Neural crest cell (in vitro differentiated cells): ENCODE measurements at regions not wholly inside any gene's neighbourhood (a gene's known extent, or its start where the extent isn't known, plus 50 kb on each side); places are given as distances from the start of the nearest gene placed in this dataset.
A peak's percentile ranks its signal among the peaks of the same experiment; 100 is the strongest.
"Not testable (repeated sequence)": the region's sequence is repeated elsewhere in the genome, so short reads cannot be mapped to it uniquely, and the experiment has no call there.

Experiments
- DNase-seq: peaks from one replicate; pipeline ENCODE4 v3.0.0; 2021; ENCODE audit warnings: low read depth, mixed read lengths, low spot score
- H3K27ac Mint-ChIP-seq: one replicate; pipeline ENCODE4 v1.8.0; 2021; ENCODE audit warnings: mild to moderate bottlenecking, mixed read lengths; ENCODE audit not compliant: unreplicated experiment
- H3K27me3 Mint-ChIP-seq: 2 replicates; pipeline ENCODE4 v1.8.0; 2021; ENCODE audit warnings: low read depth, mild to moderate bottlenecking, mixed read lengths
- H3K36me3 Mint-ChIP-seq: 2 replicates; pipeline ENCODE4 v1.8.0; 2021; ENCODE audit warnings: low read depth, mild to moderate bottlenecking, mixed read lengths
- H3K4me1 Mint-ChIP-seq: 2 replicates; pipeline ENCODE4 v1.8.0; 2021; ENCODE audit warnings: mixed read lengths
- H3K4me3 Mint-ChIP-seq: one replicate; pipeline ENCODE4 v1.8.0; 2021; ENCODE audit warnings: mild to moderate bottlenecking, mixed read lengths
- H3K9me3 Mint-ChIP-seq: 2 replicates; pipeline ENCODE4 v1.8.0; 2021; ENCODE audit warnings: mixed read lengths
- TF ChIP-seq, protein P1 (sequence below): fragments of 200-600 bp; sonication (generic); conservative IDR thresholded peaks from 2 replicates; pipeline ENCODE4 v1.5.0; 2021; ENCODE audit warnings: antibody characterized with exemption, mild to moderate bottlenecking

DNA sequence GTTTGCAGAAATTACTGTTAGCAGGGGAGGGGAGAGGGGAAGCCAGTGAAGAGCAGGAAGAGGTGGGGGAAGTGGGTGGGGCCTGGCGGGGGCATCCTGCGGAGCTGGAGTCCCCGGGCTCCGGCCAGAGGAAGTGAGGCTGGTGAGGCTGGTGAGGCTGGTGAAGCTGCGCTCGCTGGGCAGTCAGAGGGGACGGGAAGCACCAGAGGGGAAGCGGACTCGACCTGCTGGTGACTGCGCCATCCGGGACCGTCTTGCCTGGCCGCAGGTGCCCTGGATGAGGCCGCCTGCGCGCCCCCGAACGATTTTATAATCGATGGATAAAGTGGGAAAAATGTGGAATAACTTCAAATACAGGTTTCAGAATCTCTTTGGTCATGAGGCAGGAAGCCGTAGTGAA, 635.3 kb upstream of the MARCKS start:
- Mint-ChIP-seq H3K4me1 (no peaks in the 10 kb centered on the region), H3K27ac (no peak overlapping the region), H3K36me3 (peaks cover 12% of the 10 kb centered on the region), H3K9me3 (peaks cover 13% of the 10 kb centered on the region), H3K27me3 (no peaks in the 10 kb centered on the region), H3K4me3 (no peak overlapping the region)
- TF ChIP-seq, protein P1, sequence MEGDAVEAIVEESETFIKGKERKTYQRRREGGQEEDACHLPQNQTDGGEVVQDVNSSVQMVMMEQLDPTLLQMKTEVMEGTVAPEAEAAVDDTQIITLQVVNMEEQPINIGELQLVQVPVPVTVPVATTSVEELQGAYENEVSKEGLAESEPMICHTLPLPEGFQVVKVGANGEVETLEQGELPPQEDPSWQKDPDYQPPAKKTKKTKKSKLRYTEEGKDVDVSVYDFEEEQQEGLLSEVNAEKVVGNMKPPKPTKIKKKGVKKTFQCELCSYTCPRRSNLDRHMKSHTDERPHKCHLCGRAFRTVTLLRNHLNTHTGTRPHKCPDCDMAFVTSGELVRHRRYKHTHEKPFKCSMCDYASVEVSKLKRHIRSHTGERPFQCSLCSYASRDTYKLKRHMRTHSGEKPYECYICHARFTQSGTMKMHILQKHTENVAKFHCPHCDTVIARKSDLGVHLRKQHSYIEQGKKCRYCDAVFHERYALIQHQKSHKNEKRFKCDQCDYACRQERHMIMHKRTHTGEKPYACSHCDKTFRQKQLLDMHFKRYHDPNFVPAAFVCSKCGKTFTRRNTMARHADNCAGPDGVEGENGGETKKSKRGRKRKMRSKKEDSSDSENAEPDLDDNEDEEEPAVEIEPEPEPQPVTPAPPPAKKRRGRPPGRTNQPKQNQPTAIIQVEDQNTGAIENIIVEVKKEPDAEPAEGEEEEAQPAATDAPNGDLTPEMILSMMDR: no peak
- no peak for DNase-seq

DNA sequence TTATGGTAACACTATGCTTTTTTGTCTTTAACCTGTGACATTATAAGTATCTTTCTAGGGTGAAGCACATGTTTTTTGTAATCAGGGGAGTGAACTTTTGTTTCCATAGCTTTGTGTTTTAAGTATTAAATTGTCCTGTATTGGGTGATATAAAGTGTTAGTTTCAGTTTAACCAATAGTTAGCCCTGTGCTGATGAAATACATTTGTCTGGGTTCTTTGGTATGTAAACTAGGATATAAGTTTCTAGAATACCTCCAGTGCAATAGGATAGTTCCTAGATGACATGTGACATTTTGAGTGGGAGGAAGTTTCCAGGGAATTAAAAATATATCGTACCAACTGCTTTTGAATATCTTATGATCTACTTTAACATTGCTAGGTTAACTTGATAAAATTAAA, 611.0 kb upstream of the MARCKS start:
- TF ChIP-seq, protein P1: no peak

DNA sequence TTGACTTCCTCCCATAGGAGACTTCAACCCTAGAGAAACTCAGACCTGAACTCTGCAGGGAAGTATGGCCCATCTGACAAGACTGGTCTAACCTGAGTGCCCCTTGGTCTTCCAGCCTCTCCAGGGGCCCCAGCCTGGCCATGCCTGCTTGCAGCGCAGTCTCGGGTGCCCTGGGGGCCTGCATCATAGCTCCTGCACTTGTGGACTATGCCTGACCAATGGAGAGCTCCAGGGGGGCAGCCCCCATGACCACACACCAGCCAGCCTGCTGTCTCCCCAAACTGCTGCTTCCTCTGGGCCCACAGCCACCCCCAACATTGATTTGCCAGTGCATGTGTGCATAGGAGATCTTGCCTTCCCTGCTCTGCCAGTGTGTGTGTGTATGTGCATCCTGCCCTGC, 608.6 kb upstream of the MARCKS start:
- no peak overlapping the region for H3K27ac Mint-ChIP-seq
- no peak for DNase-seq
- H3K4me1 Mint-ChIP-seq: no peaks in the 10 kb centered on the region
- peaks cover 27% of the 10 kb centered on the region for H3K9me3 Mint-ChIP-seq
- peaks cover 24% of the 10 kb centered on the region for H3K36me3 Mint-ChIP-seq
- H3K27me3 Mint-ChIP-seq: no peaks in the 10 kb centered on the region
- H3K4me3 Mint-ChIP-seq: no peak overlapping the region
- TF ChIP-seq, protein P1: no peak

More for the DNA sequence above, 611.0 kb upstream of the MARCKS start:
- Mint-ChIP-seq H3K27me3 (no peaks in the 10 kb centered on the region), H3K36me3 (peaks cover 12% of the 10 kb centered on the region), H3K4me3 (no peak overlapping the region), H3K9me3 (peaks cover 11% of the 10 kb centered on the region), H3K4me1 (no peaks in the 10 kb centered on the region), H3K27ac (no peak overlapping the region)
- DNase-seq: no peak

DNA sequence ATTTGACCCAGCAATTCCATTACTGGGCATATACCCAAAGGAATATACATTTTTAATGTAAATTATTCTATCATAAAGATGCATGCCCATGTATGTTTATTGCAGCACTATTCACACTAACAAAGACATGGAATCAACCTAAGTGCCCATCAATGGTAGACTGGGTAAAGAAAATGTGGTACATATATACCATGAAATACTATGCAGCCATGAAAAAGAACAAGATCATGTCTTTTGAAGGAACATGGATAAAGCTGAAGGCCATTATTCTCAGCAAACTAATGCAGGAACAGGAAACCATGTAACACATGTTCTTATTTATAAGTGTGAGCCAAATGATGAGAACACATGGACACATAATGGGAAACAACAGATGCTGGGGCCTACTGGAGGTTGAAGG, 603.0 kb upstream of the MARCKS start:
- Mint-ChIP-seq H3K9me3 (peaks cover 38% of the 10 kb centered on the region), H3K36me3 (peaks cover 25% of the 10 kb centered on the region)
- not testable (repeated sequence) for H3K27ac Mint-ChIP-seq

DNA sequence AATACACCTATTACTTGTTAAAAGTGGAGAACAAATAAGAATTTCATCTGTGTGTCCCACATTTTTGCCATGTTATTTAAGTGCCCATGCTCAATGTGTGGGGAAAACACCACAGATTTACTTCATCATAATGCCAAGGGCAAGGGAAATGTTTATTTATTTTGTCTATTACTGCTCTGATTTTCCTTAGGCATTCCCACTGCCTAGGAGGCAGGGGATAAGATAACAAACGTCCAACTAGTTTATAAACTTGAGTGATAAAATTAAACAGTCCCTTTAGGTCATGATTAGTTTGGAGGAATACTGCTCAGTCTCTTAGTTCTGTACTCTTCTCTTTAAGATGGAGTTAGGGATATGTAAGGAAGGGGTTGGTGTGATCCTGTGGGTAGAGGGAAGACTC, 598.4 kb upstream of the MARCKS start:
- Mint-ChIP-seq H3K4me3 (no peak overlapping the region), H3K9me3 (peaks cover 22% of the 10 kb centered on the region), H3K27me3 (no peaks in the 10 kb centered on the region), H3K36me3 (peaks cover 7% of the 10 kb centered on the region), H3K27ac (peak overlapping the region; percentile 57), H3K4me1 (peaks cover 14% of the 10 kb centered on the region)
- no peak for DNase-seq
- TF ChIP-seq, protein P1: no peak

More for the DNA sequence above, 603.0 kb upstream of the MARCKS start:
- H3K4me1 Mint-ChIP-seq: peaks cover 14% of the 10 kb centered on the region
- H3K4me3 Mint-ChIP-seq, H3K27me3 Mint-ChIP-seq, DNase-seq: not testable (repeated sequence)

DNA sequence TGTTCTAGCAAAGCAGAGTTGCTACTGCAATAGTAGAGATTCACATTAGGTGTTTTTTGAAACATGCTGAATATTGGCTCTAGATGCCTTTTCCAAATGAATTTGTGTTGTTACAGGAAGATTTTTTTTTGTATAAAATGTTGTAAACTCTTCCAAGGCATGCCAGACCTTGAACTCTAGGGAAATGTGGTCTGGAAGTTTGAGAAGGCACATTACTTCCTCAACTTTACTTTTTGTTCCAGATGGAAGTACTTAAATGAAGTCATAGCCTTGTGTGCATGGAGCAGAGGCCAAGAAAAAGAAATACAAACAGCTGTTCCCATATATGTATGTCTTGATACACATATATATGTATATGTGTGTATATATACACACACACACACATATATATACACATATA, 585.7 kb upstream of the MARCKS start:
- peaks cover 30% of the 10 kb centered on the region for H3K9me3 Mint-ChIP-seq
- no peak for DNase-seq
- H3K27ac Mint-ChIP-seq: no peak overlapping the region
- H3K27me3 Mint-ChIP-seq: no peaks in the 10 kb centered on the region
- H3K36me3 Mint-ChIP-seq: peaks cover 26% of the 10 kb centered on the region
- no peaks in the 10 kb centered on the region for H3K4me1 Mint-ChIP-seq
- TF ChIP-seq, protein P1: no peak
- no peak overlapping the region for H3K4me3 Mint-ChIP-seq
